ACHN (cell line): ENCODE measurements at regions not wholly inside any gene's neighbourhood (a gene's known extent, or its start where the extent isn't known, plus 50 kb on each side); places are given as distances from the start of the nearest gene placed in this dataset.
"Not testable (repeated sequence)": the region's sequence is repeated elsewhere in the genome, so short reads cannot be mapped to it uniquely, and the experiment has no call there.

Source experiments
- DNase-seq: peaks from one replicate; pipeline ENCODE4 v3.0.0-alpha.2; 2015
- in situ Hi-C: cut with HindIII; loops from 2 replicates; pipeline ENCODE4 v1.10.0; 2017; ENCODE audit warnings: low sequenced_read_pairs, low pct_ligation_motif_present, low pct_unique_long_range_greater_than_20kb

GRCh38 chr18:25544546-25545287 lies 192.8 kb upstream of the ZNF521 start:
- in situ Hi-C loops = no loop called here

GRCh38 chr18:25538175-25538922 lies 186.4 kb upstream of the ZNF521 start:
- in situ Hi-C loops = no loop called here
- no peak for DNase-seq

More at GRCh38 chr18:25544546-25545287, 192.8 kb upstream of the ZNF521 start:
- no peak for DNase-seq

DNA sequence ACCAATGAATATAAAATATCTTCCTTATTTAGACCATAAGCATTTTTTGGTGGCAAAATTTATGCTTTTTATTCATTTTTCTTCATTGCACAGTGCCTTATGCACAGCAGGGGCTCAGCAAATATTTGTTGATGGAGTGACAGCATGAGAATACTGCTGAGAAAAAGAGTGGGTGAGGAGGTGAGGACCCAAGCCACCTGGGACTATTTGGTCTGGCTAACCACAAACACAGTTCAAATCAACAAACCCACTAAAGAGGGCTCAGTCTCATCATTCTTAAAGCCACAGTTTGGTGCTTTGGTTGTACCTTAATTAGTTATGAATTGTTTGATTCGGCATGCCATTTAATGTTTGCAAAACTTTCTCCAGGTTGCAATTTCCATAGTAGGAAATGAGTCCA lies 183.5 kb upstream of the ZNF521 start:
- in situ Hi-C loops = no loop called here
- no peak for DNase-seq

- in situ Hi-C loops = no loop called here
- DNase-seq = no peak
These were observed 182.4 kb upstream of the ZNF521 start for GRCh38 chr18:25534401-25534800.

DNA sequence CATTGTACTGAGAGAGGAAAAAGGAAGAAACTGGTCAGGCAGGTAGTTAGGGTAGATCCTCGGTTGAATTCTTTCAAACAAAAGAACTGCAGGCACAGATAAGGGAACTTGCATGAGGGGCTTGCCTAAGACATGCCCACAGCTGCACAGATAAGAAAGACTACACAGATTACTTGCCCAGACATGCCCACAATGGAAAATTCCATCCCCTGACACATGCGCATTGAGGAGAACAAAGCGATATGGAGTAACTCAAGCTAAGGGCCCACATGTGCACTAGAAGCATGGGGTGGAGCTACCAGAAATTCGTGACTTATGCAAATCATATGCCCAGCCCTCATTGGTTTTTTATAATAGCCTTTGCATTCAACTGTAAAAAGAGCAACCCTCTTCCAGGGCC lies 181.3 kb upstream of the ZNF521 start:
- in situ Hi-C loops = no loop called here
- no peak for DNase-seq

- in situ Hi-C loops = no loop called here
- DNase-seq = no peak
These were observed 179.2 kb upstream of the ZNF521 start for GRCh38 chr18:25531207-25531606.

DNA sequence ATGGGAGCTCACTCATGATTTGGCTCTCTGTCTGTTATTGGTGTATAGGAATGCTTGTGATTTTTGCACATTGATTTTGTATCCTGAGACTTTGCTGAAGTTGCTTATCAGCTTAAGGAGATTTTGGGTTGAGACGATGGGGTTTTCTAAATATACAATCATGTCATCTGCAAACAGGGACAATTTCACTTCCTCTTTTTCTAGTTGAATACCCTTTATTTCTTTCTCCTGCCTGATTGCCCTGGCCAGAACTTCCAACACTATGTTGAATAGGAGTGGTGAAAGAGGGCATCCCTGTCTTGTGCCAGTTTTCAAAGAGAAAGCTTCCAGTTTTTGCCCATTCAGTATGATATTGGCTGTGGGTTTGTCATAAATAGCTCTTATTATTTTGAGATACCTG lies 173.8 kb upstream of the ZNF521 start:
- in situ Hi-C loops, DNase-seq: not testable (repeated sequence)

GRCh38 chr18:25518716-25519053 lies 166.7 kb upstream of the ZNF521 start:
- in situ Hi-C loops = no loop called here
- no peak for DNase-seq

DNA sequence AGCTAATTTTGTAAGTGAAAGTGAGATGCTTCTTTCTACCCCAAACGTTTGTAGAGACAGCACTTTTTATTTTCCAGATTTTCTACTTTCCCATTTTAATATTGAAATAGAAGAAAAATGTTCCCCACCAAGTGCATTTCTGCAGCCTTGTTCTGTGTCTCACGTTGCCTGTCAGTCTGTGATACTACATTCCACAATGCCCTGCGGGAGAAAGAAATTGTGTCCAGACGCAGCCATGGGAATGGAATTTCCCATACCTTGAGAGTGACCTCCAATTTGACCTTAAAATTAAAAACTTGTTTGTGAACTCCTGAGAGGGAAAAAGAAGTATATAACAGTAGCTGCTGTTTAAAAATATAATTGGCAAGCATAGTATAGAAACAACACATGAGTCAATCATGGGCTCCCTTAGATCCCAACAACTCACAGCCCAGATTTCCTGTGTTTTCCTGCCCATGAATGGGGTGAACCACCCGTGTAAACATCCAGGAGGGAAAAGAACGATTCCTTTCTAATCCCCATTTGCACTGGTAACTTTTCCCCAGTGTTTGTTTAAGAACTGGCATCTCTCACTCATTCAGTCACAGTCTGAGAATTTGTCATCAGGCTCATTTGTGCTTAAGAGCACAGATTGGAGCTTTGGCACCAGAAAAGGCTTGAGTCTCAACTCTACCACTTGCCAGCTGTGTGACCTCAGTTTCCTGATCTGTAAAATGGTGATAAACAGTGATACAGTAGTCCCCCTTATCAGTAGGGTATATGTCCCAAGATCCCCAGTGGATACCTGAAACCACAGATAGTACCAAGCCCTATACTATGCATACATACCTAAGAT lies 166.1 kb upstream of the ZNF521 start:
- in situ Hi-C loops = no loop called here
- DNase-seq = no peak

DNA sequence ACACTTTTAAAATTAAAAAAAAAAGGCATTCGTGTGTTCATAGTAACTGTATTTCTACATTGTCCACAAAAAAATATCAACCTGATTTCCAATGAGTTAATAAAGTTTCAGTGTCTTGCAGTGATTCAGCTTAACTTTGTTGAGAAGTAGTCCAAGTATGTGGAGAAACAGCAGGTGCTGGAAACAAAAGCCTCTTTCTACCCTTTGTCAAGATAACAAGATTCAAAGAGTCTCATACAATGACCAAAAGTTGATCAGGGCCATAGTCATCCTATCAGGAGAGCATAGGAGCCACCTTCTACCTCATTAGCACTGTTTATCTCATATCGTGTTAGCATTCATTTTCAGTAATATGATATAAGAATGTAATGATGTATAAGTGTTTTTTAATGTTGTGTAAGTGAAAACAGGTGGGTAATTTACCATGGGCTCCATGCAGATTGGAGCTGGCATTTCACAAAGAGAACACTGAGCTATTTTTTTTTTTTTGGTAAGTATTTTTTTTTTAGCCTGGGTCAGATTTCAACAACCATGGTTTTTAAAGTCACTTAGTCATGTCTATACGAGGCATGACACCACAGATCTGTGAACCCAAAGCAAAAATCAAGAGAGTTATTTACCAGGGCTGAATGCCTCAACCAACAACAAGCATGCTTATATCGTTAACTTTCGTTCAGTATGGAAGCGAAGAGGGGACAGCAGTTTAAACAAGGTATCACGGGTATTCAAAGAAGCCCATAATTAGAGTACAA lies 165.0 kb upstream of the ZNF521 start:
- no peak for DNase-seq
- in situ Hi-C loops = no loop called here

DNA sequence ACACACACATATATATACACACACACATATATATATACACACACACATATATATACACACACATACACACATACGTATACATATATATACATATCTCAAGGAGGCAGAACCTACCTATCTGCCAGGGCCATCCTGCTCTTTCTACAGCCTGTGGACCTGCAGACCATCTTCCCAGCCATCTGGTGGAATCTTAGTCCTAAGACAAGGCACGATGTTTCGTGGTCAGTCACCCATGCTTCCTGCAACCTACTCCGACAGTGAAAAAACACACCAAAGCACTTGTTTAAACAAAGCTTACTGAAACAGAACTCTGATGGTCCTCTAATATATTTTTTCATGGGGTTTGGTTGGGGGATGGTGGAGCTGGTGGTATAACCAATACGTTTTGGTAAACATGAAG lies 164.2 kb upstream of the ZNF521 start:
- DNase-seq = no peak
- in situ Hi-C loops = no loop called here

DNA sequence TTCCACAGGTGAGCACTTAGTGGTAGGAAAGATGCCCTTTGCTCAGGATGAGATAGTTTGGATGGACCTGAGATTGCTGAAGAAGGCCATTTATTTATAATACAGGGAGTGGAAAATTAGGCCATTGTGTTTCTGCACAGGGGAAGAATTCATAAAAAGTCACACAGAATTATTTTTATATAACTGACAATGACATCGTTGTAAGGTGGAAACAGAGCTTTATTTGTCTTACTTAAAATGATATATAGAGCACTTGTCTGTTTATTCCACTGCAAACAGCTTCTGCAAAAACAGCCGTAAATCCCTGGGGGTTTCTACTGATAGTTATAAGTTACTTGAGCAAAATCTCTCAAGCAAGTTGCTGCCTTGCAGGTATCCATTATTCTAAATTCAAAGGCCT lies 158.1 kb upstream of the ZNF521 start:
- DNase-seq = no peak
- in situ Hi-C loops = no loop called here

GRCh38 chr18:25503567-25504081 lies 151.7 kb upstream of the ZNF521 start:
- DNase-seq = peak; percentile 59
- in situ Hi-C loops = no loop called here

DNA sequence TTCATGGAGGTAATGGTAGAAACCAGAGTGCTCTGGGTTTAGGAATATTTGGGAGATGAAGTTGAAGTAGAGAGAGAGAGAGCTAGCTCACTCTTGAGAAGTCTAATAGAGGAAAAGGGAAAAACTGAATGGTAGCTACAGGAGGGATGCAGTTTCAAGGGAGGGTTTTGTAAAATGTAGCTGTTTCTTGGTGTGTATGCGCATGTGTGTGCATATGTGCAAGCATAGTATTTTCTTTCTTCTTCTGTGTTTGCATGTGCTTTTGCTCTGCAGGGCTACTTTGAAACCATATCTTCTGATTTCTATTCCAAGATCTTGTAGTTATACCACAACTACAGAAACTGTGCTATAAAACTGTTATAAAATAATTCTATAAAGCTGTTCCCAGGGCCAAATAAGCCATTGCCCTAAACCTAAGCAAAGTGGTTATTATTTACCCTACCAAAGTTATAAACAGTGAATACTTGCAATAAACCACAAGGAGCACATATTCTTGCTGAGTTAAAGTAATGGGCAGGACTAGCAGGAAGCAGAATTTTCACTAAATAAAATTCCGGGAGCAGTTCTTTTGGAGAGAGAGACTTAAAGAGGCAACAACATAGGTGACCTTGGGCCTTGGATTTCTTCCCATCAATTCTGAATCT lies 145.3 kb upstream of the ZNF521 start:
- in situ Hi-C loops = no loop called here
- no peak for DNase-seq

GRCh38 chr18:25496544-25496943 lies 144.6 kb upstream of the ZNF521 start:
- DNase-seq = no peak
- in situ Hi-C loops = no loop called here

GRCh38 chr18:25495606-25496005 lies 143.6 kb upstream of the ZNF521 start:
- in situ Hi-C loops = no loop called here
- no peak for DNase-seq

GRCh38 chr18:25494888-25495287 lies 142.9 kb upstream of the ZNF521 start:
- in situ Hi-C loops = no loop called here

DNA sequence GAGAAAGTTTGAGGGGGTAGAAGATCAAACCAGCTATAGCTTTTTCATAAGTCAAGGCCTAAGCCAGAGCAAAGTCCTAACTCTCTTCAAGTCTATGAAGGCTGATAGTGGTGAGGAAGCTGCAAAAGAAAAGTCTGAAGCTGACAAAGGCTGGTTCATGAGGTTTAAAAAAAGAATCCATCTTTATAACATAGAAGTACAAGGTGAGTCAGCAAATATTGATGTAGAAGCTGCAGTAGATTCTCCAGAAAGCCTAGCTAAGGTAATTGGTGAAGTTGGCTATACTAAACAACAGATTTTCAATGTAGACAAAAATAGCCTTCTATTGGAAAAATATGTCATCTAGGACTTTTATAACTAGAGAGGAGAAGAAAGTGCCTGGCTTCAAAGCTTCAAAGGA lies 141.4 kb upstream of the ZNF521 start:
- no peak for DNase-seq
- in situ Hi-C loops = no loop called here

More at GRCh38 chr18:25494888-25495287, 142.9 kb upstream of the ZNF521 start:
- DNase-seq = no peak
